DOHH2 (cell line): ENCODE measurements at regions not wholly inside any gene's neighbourhood (a gene's known extent, or its start where the extent isn't known, plus 50 kb on each side); places are given as distances from the start of the nearest gene placed in this dataset.

Experiments
- EZH2phosphoT487 ChIP-seq: fragments of 200-600 bp; sonication (generic); IDR thresholded peaks from 2 replicates; pipeline ENCODE4 v1.6.1; 2017; ENCODE audit warnings: borderline replicate concordance, mild to moderate bottlenecking, antibody characterized with exemption, low read length, moderate library complexity, mixed read lengths
- TF ChIP-seq, protein P1 (sequence below): fragments of 200-600 bp; sonication (generic); IDR thresholded peaks from one replicate; pipeline ENCODE4 v1.5.1; 2014; ENCODE audit warnings: antibody characterized with exemption, mild to moderate bottlenecking, low read depth, low read length; ENCODE audit not compliant: poor library complexity, severe bottlenecking

DNA sequence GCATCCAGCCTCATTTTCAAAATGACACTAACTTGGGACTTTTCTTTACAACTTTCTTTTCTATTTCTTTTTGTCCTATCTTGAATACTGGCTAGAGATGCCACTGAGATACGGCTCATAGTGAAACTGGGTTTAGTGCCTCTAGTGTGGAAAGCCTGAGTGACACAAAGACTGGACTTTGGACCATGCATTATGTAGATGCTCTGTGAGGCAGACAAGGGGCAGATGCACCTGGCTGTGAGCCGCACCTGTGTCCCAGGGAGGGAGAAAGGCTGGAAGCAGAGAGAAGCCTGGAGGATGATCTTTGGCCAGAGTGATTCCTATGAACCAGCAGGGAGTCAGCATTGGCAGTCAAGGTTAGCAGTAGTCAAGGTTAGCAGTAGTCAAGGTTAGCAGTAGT is 852.3 kb upstream of the TMEM132C start:
- TF ChIP-seq, protein P1, sequence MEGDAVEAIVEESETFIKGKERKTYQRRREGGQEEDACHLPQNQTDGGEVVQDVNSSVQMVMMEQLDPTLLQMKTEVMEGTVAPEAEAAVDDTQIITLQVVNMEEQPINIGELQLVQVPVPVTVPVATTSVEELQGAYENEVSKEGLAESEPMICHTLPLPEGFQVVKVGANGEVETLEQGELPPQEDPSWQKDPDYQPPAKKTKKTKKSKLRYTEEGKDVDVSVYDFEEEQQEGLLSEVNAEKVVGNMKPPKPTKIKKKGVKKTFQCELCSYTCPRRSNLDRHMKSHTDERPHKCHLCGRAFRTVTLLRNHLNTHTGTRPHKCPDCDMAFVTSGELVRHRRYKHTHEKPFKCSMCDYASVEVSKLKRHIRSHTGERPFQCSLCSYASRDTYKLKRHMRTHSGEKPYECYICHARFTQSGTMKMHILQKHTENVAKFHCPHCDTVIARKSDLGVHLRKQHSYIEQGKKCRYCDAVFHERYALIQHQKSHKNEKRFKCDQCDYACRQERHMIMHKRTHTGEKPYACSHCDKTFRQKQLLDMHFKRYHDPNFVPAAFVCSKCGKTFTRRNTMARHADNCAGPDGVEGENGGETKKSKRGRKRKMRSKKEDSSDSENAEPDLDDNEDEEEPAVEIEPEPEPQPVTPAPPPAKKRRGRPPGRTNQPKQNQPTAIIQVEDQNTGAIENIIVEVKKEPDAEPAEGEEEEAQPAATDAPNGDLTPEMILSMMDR: no peak
- TF ChIP-seq EZH2phosphoT487: no peak
